ENCODE measurements at regions not wholly inside any gene's neighbourhood (a gene's known extent, or its start where the extent isn't known, plus 50 kb on each side); places are given as distances from the start of the nearest gene placed in this dataset.

DNA sequence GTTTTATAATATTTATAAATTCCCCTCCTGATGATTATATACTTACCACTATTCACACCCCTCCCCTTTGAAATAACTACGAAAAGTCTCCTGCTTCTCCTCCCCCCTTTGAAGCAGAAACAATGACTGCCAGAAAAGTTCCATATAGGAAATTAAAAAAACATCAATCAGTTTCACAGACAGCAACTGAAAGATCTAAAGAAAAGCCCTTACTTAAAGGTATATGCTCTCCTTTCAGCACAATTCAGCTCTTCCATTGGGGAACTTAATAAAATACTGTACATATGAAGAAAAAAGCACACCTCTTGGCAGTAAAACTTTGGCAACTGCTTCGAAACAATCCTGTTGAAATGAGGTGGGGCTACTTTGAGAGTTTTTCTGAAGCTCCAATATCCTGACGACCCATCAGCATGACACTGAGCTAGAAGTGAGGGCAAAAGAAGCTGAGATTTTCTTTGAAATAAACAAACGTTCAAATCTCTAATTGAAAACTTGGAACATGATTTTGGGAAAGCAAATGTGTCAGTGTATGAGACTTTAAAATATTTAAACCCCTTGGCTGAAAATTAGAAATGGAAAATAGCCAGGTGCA lies 147.6 kb upstream of the RXFP2 start:
- H4K8ac ChIP-seq (ENCODE audit: extremely low read depth, insufficient read depth, low read length) = no peak overlapping the region
- H3K56ac ChIP-seq (replicated peaks; ENCODE audit: insufficient read length, low read depth, low read length) = no peak overlapping the region
- H3K4me1 ChIP-seq (replicated peaks in 1 of 4; ENCODE audit: control insufficient read depth in 3 of 4, insufficient read depth in 4 of 4, low read length in 3 of 4) = no peaks in the 10 kb centered on the region; a peak in 1 of 7 replicates
- H2BK120ac ChIP-seq (replicated peaks; ENCODE audit: low read depth, low read length) = no peak overlapping the region
- no peak overlapping the region for H3K18ac ChIP-seq (ENCODE audit: extremely low read depth, low read length)
- H2BK20ac ChIP-seq (ENCODE audit: low read length) = no peak overlapping the region
- H3K79me1 ChIP-seq (ENCODE audit: low read depth, low read length) = no peaks in the 10 kb centered on the region
- H3K9me3 ChIP-seq (ENCODE audit: insufficient read depth in 2 of 2, low read depth in 1 of 2, low read length in 1 of 2) = no peaks in the 10 kb centered on the region; a peak in 1 of 4 replicates
- H2BK5ac ChIP-seq (ENCODE audit: low read depth, low read length) = no peak overlapping the region
- H3K23ac ChIP-seq (ENCODE audit: insufficient read length) = no peak overlapping the region
- POLR2A ChIA-PET (ENCODE audit: partially characterized antibody) = no interaction called here
- 0 out of 2 replicates have a peak overlapping the region, but pooled peaks have one; percentile 2 for H2AFZ ChIP-seq (ENCODE audit: low read length)
- H3K4me2 ChIP-seq (ENCODE audit: insufficient read depth in 1 of 2, low read depth in 2 of 2, low read length in 2 of 2) = no peak overlapping the region
- no peak overlapping the region for H3K4ac ChIP-seq (replicated peaks; ENCODE audit: insufficient read length, low read depth, low read length)
- no peak overlapping the region for H3K9ac ChIP-seq (replicated peaks in 1 of 4; ENCODE audit: extremely low read depth in 1 of 4, low read depth in 3 of 4, low read length in 3 of 4)
- H2AK5ac ChIP-seq (ENCODE audit: low read depth, low read length) = no peak overlapping the region
- 58% methylated on average over 4 of the region's 4 CpGs; no CpG with 5 or more reads in 1 of the 2 experiments for WGBS, 2 experiments (ENCODE audit: extremely low coverage in 1 of 2, insufficient coverage in 1 of 2, insufficient read length in 1 of 2, insufficient replicate concordance in 2 of 2, low coverage in 1 of 2, low lambda C conversion rate in 2 of 2, missing lambda C conversion rate in 1 of 2)
- H2BK15ac ChIP-seq (ENCODE audit: low read length) = no peak overlapping the region
- H4K5ac ChIP-seq (ENCODE audit: insufficient read length, low read depth, low read length) = no peak overlapping the region
- no peak for DNase-seq (ENCODE audit: low read depth in 1 of 2, low spot score in 2 of 2)
- no peaks in the 10 kb centered on the region for H3K23me2 ChIP-seq (ENCODE audit: low read depth, low read length)
- no peak for FAIRE-seq
- CTCF ChIA-PET (ENCODE audit: partially characterized antibody) = interaction anchor here (1.5 kb wide), 1 partner anchor 54 kb away, joined by 5 read pairs; no protein-coding TSS in a partner anchor
- TF ChIP-seq NRF1 (IDR thresholded peaks at IDR 0.05; ENCODE audit: low read depth, low read length) (no peak), HDAC6 (IDR thresholded peaks at IDR 0.05; ENCODE audit: low read depth, low read length) (no peak), SP1 (IDR thresholded peaks at IDR 0.05; ENCODE audit: low read depth, low read length) (no peak), RFX5 (IDR thresholded peaks at IDR 0.05; ENCODE audit: borderline replicate concordance, low read depth, low read length) (no peak), POU5F1 (IDR thresholded peaks at IDR 0.05; ENCODE audit: low read depth, low read length) (no peak), CBX8 (IDR thresholded peaks at IDR 0.05; ENCODE audit: borderline replicate concordance, low read depth, low read length) (no peak)
- H4K20me1 ChIP-seq (replicated peaks in 1 of 2; ENCODE audit: control insufficient read depth in 1 of 2, insufficient read depth in 2 of 2, low read length in 2 of 2) = no peaks in the 10 kb centered on the region
- H3K4me3 ChIP-seq (ENCODE audit: extremely low read depth in 1 of 4, insufficient read depth in 2 of 4, low read depth in 3 of 4, low read length in 4 of 4) = no peak overlapping the region
- no peaks in the 10 kb centered on the region for H3K36me3 ChIP-seq (ENCODE audit: control insufficient read depth in 2 of 4, insufficient read depth in 4 of 4, low read length in 3 of 4)
- H3K27ac ChIP-seq (ENCODE audit: low read depth, low read length) = no peak overlapping the region
- no peaks in the 10 kb centered on the region for H3K27me3 ChIP-seq (replicated peaks in 1 of 4; ENCODE audit: control insufficient read depth in 3 of 4, extremely low read depth in 1 of 4, insufficient read depth in 3 of 4, low read length in 3 of 4)
- H2BK12ac ChIP-seq (ENCODE audit: low read depth, low read length) = no peak overlapping the region
- H3K14ac ChIP-seq (ENCODE audit: insufficient read length) = no peak overlapping the region
- no peak overlapping the region for H4K91ac ChIP-seq (replicated peaks; ENCODE audit: insufficient read length, low read length)
- no peaks in the 10 kb centered on the region for H3K79me2 ChIP-seq (ENCODE audit: control insufficient read depth in 1 of 2, insufficient read depth in 2 of 2, low read length in 2 of 2)
